ENCODE measurements at regions not wholly inside any gene's neighbourhood (a gene's known extent, or its start where the extent isn't known, plus 50 kb on each side); places are given as distances from the start of the nearest gene placed in this dataset.
A peak's percentile ranks its signal among the peaks of the same experiment; 100 is the strongest.

DNA sequence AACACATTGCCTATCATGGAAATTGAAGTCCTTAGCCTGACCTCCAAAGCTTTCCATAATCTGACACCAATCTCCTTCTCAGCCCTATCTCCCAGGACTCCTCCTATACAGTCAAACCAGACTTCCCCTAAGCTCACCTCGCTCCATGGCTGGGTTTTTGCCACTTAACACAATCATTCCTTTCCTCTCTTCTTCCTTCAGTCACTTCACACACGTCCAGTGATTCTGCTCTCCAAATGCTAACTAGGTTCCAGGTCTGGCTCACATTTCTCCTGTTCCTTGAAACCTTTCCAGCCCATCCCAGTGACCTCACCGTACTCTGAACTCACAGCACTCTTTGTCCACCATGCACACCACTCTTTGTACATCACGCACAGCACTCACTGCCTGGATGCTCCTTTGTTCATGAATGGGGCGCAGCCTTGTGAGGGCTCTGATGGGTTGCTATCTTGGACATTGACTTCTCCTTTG is 98.4 kb downstream of the GLUL start:
- no peak for DNase-seq (ENCODE audit: low spot score)
- TF ChIP-seq, protein P1, sequence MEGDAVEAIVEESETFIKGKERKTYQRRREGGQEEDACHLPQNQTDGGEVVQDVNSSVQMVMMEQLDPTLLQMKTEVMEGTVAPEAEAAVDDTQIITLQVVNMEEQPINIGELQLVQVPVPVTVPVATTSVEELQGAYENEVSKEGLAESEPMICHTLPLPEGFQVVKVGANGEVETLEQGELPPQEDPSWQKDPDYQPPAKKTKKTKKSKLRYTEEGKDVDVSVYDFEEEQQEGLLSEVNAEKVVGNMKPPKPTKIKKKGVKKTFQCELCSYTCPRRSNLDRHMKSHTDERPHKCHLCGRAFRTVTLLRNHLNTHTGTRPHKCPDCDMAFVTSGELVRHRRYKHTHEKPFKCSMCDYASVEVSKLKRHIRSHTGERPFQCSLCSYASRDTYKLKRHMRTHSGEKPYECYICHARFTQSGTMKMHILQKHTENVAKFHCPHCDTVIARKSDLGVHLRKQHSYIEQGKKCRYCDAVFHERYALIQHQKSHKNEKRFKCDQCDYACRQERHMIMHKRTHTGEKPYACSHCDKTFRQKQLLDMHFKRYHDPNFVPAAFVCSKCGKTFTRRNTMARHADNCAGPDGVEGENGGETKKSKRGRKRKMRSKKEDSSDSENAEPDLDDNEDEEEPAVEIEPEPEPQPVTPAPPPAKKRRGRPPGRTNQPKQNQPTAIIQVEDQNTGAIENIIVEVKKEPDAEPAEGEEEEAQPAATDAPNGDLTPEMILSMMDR (IDR thresholded peaks at IDR 0.05) = no peak
- H3K4me1 ChIP-seq (ENCODE audit: control insufficient read depth in 1 of 2, low read depth in 2 of 2) = peaks cover 22 to 44% of the 10 kb centered on the region in 2 donors
- no peaks in the 10 kb centered on the region for H3K9me3 ChIP-seq
- H3K4me3 ChIP-seq = no peak overlapping the region
- no peak for ATAC-seq (ENCODE audit: insufficient number of reproducible peaks, low FRiP score, low read depth)
- no peaks in the 10 kb centered on the region for H3K27me3 ChIP-seq (replicated peaks; ENCODE audit: insufficient read depth)
- H3K27ac ChIP-seq = no peak overlapping the region
- no peaks in the 10 kb centered on the region for H3K36me3 ChIP-seq

DNA sequence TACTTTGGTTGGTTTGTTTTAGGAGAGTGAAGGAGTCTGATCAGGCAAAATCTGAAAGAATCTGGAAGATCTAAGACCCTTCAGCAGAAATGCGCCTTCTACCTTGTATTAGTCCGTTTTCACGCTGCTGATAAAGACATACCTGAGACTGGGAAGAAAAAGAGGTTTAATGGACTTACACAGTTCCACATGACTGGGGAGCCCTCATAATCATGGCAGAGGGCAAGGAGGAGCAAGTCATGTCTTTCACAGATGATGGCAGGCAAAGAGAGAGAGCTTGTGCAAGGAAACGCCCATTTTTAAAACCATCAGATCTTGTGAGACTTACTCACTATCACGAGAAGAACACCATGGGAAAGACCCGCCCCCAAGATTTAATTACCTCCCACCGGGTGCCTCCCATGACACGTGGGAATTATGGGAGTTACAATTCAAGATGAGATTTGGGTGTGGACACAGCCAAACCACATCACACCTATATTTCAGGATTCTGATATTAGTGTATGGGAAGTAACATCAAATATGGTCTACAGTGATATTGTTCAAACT is 99.3 kb downstream of the GLUL start:
- H3K4me1 ChIP-seq (ENCODE audit: control insufficient read depth in 1 of 2, low read depth in 2 of 2) = peaks cover 20 to 35% of the 10 kb centered on the region in 2 donors
- DNase-seq (ENCODE audit: low spot score) = no peak
- H3K4me3 ChIP-seq = no peak overlapping the region
- TF ChIP-seq, protein P1 (IDR thresholded peaks at IDR 0.05) = no peak
- H3K27ac ChIP-seq = no peak overlapping the region
- H3K36me3 ChIP-seq = no peaks in the 10 kb centered on the region
- H3K9me3 ChIP-seq = no peaks in the 10 kb centered on the region
- ATAC-seq (ENCODE audit: insufficient number of reproducible peaks, low FRiP score, low read depth) = no peak
- no peaks in the 10 kb centered on the region for H3K27me3 ChIP-seq (replicated peaks; ENCODE audit: insufficient read depth)

DNA sequence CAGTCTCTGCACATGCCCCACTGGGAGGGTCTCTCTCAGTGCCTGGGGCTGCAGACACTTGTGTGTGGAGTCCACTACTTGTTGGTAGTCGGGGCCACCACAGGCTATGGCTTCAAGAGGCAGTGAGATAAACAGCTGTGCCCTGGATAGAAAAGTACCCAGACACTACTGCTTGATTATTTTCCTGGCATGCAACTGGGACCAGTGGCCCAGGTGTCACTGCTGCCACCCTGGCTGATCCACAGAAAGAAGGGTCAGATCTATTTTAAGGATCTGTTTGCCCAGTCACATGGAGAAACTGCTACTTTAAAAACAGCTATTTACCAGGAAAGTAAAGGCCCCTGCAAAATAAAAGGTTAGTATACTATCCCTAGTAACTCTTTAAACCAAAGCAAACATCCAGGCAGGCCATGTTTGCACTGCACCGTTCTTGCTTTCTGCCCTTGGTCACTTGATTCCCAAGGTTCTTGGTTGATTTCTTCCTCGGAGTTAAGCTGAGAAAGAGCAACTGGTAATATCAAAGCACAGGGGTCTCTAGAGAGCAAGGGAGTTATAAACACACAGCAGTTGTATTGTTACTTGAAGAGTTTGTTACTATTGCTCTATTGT is 99.9 kb downstream of the GLUL start:
- DNase-seq (ENCODE audit: low spot score) (no peak), ATAC-seq (ENCODE audit: insufficient number of reproducible peaks, low FRiP score, low read depth) (no peak)
- Histone ChIP-seq H3K4me1 (ENCODE audit: control insufficient read depth in 1 of 2, low read depth in 2 of 2) (peaks cover 14 to 29% of the 10 kb centered on the region in 2 donors), H3K9me3 (no peaks in the 10 kb centered on the region), H3K27me3 (replicated peaks; ENCODE audit: insufficient read depth) (no peaks in the 10 kb centered on the region), H3K27ac (no peak overlapping the region), H3K4me3 (no peak overlapping the region), H3K36me3 (no peaks in the 10 kb centered on the region)
- TF ChIP-seq, protein P1 (IDR thresholded peaks at IDR 0.05) = no peak

DNA sequence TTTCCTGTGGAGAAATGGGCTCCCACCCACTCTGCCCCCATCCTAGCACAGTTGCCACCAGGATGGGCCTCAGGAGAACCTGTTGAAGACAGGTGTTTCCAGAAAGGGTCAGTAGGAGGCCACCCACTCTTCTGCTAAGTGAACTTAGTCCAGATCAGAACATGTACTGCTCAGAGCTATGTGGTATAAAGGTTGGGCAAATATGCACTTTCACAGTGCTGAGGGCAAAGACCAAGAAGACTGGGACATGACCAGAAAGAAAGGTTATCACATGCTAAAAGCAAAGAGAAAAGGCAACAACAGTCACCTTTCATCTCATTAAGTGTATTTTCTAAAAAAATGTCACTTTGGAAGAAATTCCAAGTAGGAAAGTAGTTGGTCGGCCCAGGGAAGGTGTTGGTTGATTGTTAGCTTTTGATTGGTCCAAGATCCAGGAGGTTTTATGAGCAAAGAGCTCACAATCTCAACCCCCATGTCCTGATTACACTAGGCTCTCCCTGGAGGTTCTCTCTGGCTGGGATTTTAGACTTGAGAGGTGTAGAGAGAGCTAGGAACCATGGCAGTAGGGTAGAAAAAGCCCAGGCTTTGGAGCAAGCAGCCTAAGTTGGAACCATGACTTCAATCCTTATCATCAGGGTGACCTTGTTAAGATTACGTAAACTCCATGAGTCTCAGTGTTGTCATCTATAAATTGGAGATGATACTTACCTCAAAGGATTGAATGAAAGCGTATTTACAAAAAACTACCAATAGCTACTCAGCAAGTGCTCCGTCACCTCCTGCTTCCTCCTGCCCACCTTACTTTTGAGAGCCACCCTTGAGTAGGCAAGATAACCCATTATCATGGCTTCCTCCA is 102.6 kb downstream of the GLUL start:
- ATAC-seq (ENCODE audit: insufficient number of reproducible peaks, low FRiP score, low read depth) (no peak), DNase-seq (ENCODE audit: low spot score) (no peak)
- Histone ChIP-seq H3K36me3 (no peaks in the 10 kb centered on the region), H3K27ac (peak overlapping the region; percentile 26 to 56), H3K4me1 (ENCODE audit: control insufficient read depth in 1 of 2, low read depth in 2 of 2) (peaks cover 13 to 27% of the 10 kb centered on the region in 2 donors), H3K4me3 (no peak overlapping the region), H3K27me3 (replicated peaks; ENCODE audit: insufficient read depth) (no peaks in the 10 kb centered on the region), H3K9me3 (no peaks in the 10 kb centered on the region)
- TF ChIP-seq, protein P1 (IDR thresholded peaks at IDR 0.05) = no peak

DNA sequence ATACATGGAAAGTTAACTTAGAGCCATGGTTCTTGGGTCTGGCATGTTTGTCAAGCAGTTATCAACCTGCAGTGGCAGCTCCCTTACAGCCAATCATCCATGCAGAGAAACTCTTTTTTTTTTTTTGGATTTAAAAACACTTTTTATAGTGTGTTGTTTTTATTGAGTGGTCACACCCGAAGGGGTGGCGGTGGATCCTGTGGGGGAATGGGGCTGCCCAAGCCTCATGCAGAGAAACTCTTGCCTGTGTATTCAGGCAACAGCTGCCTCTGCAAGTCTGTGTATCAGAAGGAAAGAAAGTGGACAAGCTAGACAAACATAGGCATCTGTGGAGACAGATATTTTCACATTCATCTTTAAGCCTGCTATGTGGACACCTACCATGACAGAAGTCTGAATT is 104.8 kb downstream of the GLUL start:
- Histone ChIP-seq H3K4me3 (no peak overlapping the region), H3K36me3 (no peaks in the 10 kb centered on the region), H3K27me3 (replicated peaks; ENCODE audit: insufficient read depth) (no peaks in the 10 kb centered on the region), H3K4me1 (ENCODE audit: control insufficient read depth in 1 of 2, low read depth in 2 of 2) (peaks cover 13 to 27% of the 10 kb centered on the region in 2 donors), H3K9me3 (no peaks in the 10 kb centered on the region), H3K27ac (no peak overlapping the region)
- DNase-seq (ENCODE audit: low spot score) (no peak), ATAC-seq (ENCODE audit: insufficient number of reproducible peaks, low FRiP score, low read depth) (no peak)
- TF ChIP-seq, protein P1 (IDR thresholded peaks at IDR 0.05) = no peak
